Hematopoietic multipotent progenitor cell treated with erythropoietin and hydrocortisone succinate and interleukin-3 and kit ligand, for 4 days (in vitro differentiated cells): ENCODE measurements at regions not wholly inside any gene's neighbourhood (a gene's known extent, or its start where the extent isn't known, plus 50 kb on each side); places are given as distances from the start of the nearest gene placed in this dataset.
"Not testable (repeated sequence)": the region's sequence is repeated elsewhere in the genome, so short reads cannot be mapped to it uniquely, and the experiment has no call there.

Experiments
- DNase-seq: peaks from one replicate; pipeline ENCODE4 v3.0.0-alpha.2; 2015

DNA sequence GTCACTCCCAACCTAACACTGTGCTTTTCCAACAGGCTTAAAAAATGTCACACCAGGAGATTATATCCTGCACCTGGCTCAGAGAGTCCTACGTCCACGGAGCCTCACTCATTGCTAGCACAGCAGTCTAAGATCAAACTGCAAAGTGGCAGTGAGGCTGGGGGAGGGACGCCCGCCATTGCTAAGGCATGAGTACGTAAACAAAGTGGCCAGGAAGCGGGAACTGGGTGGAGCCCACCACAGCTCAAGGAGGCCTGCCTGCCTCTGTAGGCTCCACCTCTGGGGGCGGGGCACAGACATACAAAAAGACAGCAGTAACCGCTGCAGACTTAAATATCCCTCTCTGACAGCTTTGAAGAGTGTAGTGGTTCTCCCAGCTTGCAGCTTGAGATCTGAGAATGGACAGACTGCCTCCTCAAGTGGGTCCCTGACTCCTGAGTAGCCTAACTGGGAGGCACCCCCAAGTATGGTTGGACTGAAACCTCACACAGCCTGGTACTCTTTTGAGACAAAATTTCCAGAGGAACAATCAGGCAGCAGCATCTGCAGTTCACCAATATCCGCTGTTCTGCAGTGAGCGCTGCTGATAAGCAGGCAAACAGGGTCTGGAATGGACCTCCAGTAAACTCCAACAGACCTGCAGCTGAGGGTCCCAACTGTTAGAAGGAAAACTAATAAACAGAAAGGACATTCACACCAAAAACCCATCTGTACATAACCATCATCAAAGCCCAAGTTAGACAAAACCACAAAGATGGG is 2986.4 kb upstream of the OR11H1 start:
- not testable (repeated sequence) for DNase-seq

DNA sequence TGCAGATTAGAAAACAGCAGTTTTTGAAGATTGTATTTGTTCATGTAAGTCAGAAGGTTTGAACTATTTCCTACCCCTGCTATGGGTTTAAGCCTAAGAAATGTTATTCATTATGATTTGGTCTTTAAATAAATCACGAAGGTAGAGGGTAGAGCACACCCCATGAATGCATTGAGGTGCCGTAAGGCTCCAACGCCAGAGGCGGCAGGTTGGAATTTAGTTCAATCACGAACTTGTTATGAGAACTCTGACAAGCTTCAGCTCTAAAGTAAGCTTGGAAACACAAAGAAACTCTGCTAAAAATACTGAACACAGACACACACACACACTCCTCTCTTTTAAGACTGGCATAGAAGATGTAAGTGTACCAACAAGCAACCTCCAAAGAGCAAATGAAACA is 2974.6 kb upstream of the OR11H1 start:
- not testable (repeated sequence) for DNase-seq

DNA sequence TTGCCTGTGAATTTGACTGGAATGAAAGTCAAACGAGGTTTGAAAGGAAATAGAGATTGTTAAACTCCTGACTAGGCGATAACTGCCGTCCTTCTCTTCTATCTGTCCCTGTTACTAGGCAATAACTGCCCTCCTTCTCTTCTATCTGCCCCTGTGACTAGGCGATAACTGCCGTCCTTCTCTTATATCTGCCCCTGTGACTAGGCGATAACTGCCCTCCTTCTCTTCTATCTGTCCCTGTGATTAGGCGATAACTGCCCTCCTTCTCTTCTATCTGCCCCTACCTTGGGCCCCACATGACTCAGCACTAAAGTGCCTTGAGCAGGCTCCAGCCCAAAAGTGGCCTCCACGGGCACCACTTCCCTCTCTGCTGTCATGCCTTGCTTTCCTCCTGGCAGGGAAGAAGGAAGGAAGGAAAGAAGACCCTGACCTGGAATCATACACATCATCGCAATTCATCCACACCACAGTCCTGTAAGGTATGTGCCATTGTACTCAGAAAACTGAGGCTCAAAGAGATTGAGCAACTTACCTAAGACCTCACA is 2973.3 kb upstream of the OR11H1 start:
- not testable (repeated sequence) for DNase-seq

DNA sequence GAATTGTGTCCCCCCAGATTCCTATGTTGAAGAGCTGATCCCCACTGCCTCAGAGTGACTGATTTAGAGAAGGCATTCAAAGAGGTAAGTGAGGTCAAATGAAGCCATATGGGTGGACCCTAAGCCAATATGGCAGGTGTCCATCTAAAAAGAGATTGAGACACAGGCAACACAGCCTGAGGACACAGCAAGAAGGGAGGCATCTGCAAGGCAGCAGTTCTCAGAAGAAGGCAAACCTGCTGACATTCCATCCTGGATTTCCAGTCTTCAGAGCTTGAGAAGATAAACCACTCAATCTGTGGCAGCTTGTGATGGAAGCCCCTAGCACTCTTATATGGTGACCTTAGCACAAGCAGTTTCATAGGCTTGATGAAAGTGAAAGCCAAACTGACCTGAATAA is 2956.5 kb upstream of the OR11H1 start:
- DNase-seq, result not testable (repeated sequence)

DNA sequence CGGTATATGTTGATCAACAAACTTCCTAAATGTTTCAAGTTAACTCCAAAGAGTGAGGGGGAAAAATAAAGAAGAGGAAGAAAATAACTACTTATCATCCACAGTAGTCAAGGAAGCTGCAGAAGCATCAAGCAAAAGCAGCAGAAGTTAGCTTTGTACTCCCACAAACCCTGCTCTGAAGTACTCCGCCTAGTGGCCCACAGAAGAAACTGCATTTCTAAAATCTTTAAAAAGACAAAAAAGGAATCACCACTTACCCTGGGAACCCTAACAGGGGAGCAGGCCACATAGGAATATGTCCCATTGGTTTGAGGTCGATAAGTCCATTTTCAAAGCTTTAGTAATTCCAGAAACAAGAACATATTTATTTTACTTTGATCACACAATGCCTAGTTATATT is 2948.3 kb upstream of the OR11H1 start:
- not testable (repeated sequence) for DNase-seq

DNA sequence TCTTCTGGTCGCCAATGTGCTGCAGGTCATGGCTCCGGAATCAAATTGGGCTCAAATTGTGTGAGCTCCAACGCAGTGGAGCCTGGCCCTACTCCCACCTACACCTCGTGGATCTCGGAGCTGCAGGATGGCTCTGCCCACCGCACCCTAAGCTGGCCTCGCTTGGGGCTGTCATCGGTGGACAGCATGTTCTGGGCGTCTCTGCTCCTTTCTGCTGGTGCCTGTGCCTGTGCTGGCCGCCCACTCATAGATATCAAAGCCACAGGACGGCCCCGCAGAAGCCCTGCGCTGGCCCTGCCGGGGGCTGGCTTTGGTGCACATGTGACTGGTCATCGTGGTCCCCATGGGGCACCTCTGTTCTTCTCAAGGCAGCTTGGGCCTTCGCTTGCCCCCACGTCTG is 2943.5 kb upstream of the OR11H1 start:
- DNase-seq, result not testable (repeated sequence)

DNA sequence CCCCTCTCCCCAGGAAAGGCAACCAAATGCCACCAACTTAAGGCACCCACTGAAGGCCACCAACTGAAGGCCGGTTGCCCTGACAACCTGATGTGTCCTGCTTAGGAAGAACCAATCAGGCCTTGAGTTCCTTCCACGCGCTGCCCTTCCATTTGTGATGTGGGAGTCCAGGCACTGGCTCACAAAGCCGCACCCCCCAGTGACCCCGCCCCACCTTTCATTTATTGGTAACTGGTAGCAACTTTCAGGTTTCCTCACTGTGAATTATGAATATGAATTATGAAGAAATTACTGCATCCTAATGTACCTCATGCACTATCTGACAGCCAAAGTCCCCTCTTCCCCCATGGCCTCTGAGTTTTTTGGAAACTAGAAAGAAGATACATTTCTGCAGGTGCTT is 2943.1 kb upstream of the OR11H1 start:
- not testable (repeated sequence) for DNase-seq

DNA sequence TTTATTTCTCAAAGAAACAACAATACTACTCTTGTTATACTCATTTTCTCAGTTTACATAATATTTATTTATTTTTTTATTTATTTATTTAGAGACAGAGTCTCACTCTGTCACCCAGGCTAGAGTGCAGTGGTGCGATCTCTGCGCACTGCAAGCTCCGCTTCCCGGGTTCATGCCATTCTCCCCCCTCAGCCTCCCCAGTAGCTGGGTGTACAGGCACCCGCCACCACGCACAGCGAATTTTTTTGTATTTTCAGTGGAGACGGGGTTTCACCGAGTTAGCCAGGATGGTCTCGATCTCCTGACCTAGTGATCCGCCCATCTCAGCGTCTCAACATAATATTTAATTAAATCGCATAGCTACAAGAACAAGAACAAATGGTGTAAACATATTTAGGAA is 2932.3 kb upstream of the OR11H1 start:
- not testable (repeated sequence) for DNase-seq

DNA sequence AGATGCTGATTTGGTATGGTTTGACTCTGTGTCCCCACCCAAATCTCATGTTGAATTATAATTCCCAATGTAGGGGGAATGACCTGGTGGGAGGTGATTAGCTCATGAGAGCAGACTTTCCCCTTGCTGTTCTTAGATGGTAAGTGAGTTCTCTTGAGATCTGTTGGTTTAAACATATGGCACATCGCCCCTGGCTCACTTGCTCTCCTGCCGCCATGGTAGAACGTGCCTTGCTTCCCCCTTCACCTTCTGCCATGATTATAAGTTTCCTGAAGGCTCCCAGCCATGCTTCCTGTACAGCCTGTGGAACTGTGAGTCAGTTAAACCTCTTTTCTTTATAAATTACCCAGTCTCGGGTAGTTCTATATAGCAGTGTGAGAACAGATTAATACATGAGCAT is 2930.2 kb upstream of the OR11H1 start:
- not testable (repeated sequence) for DNase-seq

DNA sequence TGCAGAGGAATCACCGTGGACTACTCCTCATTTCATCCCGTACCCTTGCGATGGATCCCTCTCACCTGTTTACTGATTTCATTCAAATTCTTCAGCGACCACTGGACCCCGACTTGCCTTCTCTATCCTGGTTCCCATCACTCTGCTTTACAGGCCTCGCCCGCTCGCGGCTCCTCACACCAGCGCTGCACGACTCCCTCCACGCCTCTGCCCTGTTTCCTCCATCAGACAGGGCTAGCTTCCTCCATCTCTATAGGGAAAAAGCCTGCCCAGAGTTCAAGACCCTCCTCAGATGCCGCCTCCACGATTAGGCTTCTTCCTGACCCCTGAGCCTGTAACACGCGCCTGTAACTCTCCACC is 2926.5 kb upstream of the OR11H1 start:
- not testable (repeated sequence) for DNase-seq

DNA sequence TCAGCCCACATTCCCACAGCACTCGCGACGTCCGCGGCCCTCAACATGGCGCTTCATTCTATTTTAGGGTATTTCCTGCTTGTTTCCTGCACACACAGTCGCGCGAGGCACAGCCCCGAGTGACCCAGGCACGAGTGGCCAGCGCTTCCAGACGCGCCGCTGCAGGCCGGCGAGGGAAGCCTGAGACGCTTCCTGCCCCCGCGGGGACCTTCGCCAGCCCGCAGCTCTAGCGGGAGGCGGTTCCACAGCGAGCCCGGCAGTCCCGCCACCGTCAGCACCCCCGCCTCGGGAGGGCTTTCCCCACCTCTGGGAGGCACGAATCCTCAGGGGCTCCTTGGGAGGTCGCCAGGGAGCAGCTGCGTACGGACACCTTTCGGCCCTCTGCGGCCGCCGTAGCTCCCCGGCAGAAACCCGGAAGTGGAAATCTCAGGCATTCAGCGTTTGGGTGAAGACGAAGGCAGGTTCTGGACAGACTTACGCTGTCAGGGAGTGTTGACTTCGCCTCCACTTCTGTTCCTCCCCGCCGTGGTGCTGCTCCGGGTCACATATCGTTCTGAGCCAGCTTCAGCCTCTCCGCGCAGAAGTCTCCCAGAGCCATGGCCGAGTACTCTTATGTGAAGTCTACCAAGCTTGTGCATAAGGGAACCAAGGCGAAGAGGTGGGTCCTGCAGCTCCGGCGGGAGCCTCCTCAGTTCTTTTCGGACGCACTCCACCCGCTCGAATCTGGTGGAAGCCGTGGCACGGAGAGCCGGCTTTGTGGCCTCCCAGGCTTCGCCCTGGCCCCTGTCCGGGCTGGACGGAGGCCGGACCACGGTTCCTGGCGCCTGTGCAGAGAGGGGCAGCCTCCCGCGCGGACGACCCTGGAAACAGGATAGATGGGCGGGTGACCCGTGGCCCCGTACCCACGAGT is 2925.9 kb upstream of the OR11H1 start:
- no peak for DNase-seq

DNA sequence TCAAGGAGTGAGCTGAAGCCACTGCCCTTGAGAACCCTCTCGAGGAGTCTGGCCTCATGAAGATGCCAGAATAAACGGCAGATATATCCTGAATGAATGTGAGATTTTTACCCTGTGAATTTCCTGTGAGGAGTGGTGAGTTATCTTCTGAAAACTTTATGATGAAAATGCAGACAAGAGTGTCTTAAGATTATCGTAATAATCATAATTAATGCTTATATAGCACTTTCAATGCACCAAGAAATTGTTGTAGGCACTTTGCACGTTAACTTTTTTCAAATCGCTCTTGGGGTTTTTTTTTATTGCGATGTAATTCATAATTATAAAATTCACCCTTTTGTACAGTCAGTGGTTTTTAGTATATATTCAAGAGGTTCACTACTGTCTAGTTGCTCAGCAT is 2924.6 kb upstream of the OR11H1 start:
- DNase-seq, result not testable (repeated sequence)

DNA sequence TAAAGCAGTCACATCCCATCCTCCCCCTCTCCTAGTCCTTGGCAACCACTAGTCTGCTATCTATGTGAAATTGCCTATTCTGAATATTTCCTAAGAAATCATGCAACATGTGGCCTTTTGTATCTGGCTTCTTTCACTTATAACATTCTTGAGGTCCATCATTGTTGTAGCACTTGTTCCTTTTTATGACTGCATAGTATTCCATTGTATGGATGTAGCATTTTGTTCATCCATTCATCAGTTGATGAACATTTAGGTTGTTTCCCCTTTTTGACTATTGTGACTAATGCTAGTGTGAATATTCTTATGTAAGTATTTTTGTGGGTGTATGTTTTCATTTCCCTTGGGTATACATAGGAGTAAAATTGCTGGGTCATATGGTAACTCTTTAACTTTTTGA is 2924.2 kb upstream of the OR11H1 start:
- DNase-seq, result not testable (repeated sequence)

DNA sequence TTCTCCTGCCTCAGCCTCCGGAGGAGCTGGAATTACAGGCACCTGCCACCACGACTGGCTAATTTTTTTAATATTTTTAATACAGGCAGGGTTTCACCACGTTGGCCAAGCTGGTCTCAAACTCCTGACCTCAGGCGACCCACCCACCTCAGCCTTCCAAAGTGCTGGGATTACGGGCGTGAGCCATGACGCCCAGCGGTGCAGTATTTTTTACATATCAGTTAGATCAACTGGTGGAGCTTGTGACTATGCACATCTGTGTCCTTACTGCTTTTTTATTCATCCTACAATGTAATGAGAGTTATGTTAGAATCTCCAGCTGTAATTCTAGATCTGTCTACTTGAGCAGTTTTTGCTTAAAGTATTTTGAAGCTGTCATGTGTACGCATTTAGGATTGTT is 2919.5 kb upstream of the OR11H1 start:
- DNase-seq, result not testable (repeated sequence)

DNA sequence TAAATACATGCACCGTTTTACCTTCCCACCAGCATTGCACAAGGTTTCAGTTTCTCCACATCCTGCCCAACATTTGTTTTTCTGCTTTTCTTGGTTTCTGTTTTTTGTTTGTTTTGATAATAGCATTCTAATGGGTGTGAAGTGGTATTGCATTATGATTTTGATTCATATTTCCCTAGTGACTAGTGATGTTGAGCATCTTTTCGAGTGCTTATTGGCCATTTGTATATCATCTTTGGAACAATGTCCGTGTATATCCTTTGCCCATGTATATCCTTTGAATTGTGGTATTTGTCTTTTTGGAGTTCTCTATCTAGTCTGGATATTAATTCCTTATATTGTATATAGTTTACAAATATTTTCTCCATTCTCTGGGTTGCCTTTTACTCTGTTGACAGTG is 2914.8 kb upstream of the OR11H1 start:
- no peak for DNase-seq

DNA sequence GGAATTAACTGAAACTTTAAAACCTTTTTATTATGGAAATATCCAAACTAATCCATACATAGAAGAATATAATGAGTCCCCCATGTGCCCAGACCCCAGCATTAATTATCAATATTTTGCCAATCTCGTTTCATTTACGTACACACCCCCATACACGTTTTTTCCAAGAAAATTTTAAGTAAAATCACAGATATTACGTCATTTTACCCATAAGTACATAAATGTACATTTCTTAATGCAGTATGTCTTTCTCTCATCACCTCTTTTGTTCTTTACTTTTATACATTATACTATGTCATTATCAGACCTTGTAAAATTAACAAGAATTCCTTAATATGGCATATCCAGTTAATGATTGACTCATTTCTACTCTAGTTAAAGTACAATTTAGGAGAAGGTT is 2914.1 kb upstream of the OR11H1 start:
- DNase-seq, result not testable (repeated sequence)

DNA sequence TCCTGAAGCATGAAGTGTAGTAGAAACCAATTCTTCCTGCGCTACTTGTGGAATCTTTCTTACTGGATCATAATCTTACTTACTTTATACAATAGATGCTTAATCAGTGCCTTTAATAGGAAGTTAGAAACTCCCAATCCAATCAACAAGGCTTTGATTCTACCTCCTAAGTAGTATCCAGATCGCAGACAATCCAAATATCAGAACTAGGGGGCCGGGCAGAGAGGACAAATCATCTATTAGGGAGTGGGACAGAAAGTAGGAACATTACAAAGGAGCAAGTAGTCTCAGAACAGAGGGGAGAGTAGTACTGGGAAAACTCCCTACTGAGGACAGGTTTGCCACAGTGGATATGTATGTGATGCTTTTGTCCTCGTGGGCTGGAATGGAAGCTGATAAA is 2901.1 kb upstream of the OR11H1 start:
- not testable (repeated sequence) for DNase-seq

DNA sequence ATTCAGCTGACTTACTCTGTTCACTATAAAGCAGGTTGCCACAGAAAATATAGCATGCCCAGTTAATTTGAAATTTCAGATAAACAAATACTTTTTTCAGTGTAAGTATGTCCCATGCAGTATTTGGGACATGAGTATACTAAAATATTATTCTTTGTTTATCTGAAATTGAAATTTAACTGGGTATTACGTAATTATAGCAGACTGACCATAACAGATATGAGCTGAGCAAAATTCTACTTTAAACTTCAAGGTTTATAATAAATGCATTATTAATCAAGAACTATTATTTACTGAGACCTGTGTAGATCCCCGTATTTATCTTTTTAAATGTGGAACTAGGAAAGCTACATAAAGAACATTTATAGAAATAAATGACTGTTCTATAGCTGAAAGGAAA is 2898.2 kb upstream of the OR11H1 start:
- DNase-seq, result not testable (repeated sequence)

DNA sequence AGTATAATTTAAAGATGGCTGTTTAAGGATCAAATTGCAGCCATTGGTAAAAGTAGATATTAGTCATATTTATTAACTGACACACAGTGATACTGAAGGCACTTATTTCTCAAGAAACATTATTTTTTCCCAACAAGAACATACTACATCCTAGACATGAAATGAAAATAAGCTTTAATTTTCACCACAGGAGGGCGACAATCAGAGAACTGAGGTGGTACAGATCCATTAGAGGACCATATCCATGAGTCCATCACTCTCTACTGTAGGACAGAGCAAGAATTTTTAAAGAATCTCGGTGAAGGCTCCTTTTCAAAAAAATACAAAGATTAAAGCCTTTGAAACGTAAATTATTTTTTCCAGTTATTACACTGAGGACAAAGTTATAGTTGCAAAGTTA is 2897.0 kb upstream of the OR11H1 start:
- peak; percentile 9 for DNase-seq

DNA sequence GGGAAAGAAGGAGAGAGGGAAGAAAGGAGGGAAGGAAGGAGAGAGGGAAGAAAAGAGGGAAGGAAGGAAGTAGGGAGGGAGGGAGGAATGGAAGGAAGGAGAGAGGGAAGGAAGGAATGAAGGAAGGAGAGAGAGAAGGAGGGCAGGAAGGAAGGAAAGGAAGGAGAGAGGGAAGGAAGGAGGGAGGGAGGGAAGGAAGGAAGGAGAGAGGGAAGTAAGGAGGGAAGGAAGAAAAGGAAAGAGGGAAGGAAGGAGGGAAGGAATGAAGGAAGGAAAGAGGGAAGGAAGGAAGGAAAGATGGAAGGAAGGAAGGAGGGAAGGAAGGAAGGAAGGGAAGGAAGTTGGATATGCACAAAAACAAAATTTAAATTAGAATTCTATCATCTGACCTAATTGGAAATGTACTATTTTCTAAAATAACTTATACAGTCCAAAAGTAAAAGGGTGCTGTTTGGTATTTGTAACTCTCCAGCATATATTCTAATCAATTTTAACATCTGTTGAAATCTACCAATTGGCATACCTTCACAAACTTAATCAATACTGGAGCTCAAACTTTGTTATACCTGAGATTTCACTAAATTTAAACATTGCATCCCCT is 2890.3 kb upstream of the OR11H1 start:
- not testable (repeated sequence) for DNase-seq

DNA sequence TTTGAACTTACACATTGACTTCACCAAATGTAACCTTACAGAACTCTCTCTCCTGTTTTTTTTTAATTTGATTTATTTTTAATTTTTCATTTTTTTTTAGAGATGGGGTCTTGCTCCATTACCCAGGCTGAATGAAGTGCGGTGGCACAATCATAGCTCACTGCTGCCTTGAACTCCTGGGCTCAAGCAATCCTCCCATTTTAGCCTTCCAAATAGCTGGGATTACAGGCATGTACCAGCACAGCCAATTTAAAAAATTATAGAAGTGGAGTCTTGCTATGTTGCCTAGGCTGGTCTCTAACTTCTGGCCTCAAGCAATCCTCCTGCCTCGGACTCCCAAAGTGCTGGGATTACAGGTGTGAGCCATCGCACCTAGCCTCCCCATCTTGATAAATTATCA is 2889.7 kb upstream of the OR11H1 start:
- not testable (repeated sequence) for DNase-seq
